CD4-positive, alpha-beta T cell treated with Interleukin-15 for 1 hour (primary cell): ENCODE measurements at regions not wholly inside any gene's neighbourhood (a gene's known extent, or its start where the extent isn't known, plus 50 kb on each side); places are given as distances from the start of the nearest gene placed in this dataset.
"Not testable (repeated sequence)": the region's sequence is repeated elsewhere in the genome, so short reads cannot be mapped to it uniquely, and the experiment has no call there.

Experiments
- DNase-seq: peaks from one replicate; pipeline ENCODE4 v3.0.0-alpha.2; 2020

DNA sequence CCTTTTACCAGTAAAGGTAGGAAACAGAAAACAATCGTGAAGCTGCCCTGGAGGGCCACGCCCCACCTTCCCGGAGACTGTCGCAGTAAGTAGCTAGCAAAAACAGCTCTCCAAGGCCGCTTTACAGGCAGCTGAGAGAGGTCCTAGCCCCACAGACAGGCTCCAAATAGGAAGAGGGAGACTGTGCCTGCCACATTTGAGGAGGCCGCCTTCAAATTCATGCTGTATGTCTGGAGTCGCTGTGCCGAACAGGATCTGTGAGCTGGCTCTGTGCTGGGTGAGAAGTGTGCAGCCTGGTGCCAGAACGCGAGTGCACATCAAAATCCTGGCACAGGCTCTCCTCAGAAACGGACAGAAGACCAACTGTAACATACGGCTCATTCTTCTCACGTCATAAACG is 582.2 kb downstream of the CETN3 start:
- DNase-seq = no peak

DNA sequence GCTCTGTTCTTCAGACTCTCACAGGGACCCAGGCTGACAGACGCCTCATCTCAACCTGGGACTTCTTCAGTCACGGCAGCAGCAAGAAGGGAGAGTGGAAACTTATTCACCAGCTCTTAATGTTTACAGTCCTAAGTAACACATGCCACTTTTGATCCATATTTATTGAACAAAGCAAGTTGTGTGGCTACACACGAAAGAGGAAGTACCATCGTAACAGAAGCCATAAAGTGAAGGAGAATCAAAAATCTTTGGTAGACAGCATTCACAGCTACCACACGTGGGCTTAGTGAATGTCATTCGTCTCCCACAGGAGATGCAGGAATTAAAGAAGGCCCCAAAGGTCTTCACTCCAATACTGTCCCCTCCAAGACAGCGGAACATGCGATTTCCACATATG is 582.6 kb downstream of the CETN3 start:
- DNase-seq = no peak

DNA sequence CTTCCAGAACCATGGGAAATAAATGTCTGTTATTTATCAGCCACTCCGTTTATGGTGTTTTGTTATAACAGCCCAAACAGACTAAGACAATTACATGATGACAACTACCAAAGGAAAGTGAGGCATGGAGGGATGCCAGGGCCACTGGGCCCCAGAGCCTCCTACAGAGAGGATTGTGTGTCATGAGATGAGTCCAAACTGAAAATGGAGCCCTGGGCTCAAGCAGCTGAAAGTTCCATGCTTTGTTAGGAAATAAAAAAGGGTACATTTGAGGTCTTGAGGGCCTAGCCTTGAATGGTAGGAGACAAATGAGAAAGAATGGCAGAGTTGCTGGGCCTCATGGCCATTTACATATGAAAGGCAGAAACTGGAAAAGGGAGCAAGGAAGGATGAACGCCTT is 586.5 kb downstream of the CETN3 start:
- DNase-seq = no peak

DNA sequence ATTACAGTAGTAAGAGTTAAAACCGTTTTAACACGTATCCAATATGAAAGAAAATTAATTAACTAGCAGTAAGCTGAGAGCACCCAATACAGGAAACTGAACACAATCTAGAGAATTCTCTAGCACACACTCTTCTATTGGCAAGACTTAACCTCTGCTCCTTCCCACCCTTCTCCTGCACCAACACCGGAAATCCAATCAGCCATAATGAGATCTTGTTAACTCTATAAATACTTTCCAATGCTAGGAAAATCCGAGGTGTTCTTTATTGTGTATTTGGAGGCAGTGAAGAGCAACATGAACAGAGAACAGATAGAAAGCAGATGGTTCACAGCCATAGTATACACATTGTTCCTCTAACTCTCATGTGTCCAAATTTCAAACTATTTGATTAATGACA is 591.7 kb downstream of the CETN3 start:
- no peak for DNase-seq

DNA sequence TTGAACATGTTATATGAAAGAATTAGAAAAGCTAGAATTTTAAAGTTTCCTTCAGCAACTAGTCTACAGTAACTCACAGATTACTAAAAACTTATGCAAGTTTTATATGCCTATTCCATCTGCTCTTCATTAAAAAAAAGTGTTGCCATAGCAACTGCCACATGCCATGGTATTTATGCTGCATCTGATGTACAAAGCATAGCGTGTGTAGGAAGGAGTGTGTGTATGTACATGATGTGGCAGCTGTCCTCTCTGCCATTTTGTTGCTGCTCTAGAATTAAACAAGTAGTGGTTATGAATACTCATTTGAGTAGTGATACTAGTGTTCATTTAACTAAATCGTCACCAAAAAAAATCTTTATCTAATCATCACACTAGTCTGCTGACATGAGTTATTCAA is 593.5 kb downstream of the CETN3 start:
- DNase-seq = no peak

DNA sequence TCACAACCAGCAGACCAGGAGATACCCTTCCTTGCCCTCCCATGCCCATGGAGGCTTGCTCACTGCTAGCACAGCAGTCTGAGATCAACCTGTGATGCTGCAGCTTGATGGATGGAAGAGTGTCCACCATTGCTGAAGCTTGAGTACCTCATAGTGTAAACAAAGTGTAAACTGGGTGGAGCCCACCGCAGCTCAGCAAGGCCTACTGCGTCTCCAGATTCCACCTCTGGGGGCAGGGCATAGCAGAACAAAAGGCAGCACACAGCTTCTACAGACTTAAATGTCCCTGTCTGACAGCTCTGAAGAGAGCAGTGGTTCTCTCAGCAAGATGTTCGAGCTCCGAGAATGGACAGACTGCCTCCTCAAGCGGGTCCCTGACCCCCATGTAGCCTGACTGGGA is 608.8 kb downstream of the CETN3 start:
- not testable (repeated sequence) for DNase-seq

DNA sequence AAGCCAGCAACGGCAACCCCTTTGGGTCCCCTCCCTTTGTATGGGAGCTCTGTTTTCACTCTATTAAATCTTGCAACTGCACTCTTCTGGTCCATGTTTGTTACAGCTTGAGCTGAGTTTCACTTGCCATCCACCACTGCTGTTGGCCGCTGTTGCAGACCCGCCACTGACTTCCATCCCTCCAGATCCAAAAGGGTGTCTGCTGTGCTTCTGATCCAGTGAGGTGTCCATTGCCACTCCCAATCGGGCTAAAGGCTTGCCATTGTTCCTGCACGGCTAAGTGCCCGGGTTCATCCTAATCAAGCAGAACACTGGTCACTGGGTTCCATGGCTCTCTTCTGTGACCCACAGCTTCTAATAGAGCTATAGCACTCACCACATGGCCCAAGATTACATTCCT is 615.1 kb downstream of the CETN3 start:
- not testable (repeated sequence) for DNase-seq

DNA sequence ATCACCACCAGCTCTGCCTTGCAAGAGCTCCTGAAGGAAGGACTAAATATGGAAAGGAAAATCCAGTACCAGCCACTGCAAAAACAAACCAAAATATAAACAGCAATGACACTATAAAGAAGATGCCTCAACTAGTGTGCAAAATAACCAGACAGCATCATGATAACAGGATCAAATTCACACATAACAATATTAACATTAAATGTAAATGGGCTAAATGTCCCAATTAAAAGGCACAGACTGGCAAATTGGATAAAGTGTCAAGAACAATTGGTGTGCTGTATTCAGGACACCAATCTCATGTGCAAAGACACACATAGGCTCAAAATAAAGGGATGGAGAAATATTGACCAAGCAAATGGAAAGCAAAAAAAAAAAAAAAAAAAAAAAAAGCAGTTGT is 629.8 kb downstream of the CETN3 start:
- not testable (repeated sequence) for DNase-seq

DNA sequence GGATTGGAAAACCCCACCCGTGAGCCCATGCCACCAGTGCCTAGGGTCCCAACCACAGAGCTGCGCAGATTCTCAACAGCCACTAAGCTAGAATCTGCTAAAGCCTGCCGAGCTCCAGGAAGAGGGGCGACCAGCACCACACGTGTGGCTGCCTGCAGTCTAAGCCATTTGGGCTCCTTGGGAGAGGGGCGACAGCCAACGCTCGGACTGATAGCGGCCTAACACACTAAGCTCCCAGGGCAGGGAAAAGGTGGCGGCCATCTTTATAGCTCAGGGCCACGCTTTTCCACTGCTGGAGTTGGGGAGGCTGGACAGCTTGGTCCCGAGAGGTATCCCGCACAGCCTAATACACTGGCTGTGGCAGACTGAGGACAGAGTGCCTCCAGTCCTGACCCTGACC is 631.8 kb downstream of the CETN3 start:
- DNase-seq = no peak

DNA sequence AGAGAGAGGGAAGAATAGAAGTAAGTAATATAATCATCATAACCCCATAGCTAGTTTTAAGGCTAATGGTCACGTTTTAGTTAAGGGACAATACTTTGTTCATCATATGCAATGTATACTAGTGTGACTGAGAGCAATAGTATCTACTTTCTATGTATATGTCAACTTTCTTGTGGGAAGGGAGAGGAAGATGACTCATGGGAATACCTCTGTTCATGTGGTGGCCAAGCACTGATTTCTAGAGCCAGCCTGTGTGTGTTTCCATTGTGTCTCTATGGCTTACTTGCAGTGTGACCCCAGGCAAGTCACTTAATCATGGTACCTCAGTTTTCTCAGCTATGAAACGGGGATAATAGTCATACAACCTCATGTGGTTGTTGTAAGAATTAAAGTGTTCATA is 639.6 kb downstream of the CETN3 start:
- no peak for DNase-seq

DNA sequence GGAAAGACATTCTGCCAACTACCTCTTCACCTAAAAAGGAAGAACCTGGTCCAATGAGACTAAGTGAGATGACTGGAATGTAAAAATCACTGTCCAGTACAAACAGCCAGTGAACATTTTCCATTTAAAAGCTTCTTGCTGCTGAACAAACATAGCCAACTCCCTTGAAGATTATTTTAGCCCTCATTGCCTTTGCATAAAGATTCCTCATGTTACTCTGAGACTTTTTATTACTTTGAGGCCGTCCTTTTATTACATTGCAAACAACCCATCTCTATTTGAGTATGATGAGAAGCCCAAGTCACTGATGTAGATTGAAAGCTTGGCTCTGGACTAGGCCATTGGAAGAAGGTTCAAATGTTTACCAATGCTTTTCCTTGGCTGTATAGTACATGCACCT is 649.8 kb downstream of the CETN3 start:
- DNase-seq = no peak

DNA sequence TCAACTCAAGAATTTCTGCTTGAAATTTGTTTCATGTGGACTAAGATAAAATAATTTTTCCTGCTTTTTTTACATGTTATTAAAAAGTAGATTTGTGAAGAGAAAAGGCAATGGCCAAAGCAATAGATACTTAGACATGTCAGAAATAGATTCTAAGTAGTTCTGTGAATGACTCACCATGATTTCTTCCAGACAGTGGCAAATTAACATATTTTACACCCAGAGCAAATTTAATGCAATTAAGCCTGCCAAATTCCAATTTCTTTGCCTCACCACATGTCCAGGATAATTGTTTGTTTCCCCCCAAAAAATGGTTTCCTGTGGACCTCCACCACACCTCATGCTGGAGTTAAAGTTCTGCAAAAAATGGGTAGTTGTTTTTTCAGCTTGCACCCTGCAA is 651.4 kb downstream of the CETN3 start:
- no peak for DNase-seq

DNA sequence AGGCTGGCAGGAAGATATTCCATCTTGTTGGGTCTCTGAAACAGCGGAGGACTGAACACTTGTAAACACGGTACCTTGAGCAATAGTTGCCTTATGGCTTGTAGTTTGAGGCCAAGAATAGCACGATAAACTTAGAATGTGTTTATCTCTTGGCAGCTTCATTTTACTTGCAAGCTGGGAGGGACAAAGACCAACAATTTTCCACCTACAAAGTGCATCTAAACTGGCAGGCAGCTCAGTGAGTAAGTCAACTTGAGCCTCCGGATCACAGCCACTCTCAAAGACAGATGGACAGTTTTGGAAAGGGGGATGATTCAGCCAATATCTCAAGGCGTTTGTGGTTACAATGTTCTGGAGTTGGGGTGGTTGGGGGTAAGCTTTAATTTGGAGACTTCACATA is 652.6 kb downstream of the CETN3 start:
- DNase-seq = no peak

DNA sequence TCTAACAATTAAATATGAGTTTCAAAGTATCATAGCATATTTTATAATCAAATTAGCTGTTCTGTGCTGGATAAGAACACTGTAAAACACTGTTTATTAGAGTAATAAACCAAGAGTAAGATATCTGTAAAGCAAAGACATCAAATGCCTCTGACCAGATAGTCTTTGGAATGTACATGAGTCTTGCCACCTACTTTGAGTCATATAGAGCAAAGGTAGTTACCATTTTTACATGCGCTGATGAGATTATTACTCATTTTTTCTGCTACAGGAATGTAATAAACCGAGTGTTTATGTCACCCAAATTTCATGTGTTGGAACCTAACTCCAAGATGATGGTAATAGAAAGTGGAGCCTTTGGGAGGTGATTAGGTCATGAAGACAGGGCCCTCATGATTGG is 654.5 kb downstream of the CETN3 start:
- DNase-seq = no peak

DNA sequence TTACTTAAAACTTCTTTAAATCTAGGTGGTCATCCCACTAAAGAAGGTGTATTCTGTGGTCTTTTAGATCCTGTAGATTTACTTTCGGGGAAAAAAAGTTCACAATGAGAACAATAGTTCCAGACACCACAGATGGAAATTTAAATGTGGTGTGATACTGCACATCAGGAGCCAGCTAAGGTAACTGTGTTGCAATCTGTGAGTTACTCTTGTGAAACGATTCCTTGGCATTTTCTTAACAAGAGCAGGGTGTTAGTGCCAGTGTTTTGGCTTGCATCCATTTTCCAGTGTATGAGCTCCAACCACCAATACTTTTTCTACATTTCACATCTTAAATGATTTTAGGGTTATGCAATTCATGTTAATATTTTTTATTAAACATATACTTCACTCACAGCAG is 674.5 kb downstream of the CETN3 start:
- no peak for DNase-seq

DNA sequence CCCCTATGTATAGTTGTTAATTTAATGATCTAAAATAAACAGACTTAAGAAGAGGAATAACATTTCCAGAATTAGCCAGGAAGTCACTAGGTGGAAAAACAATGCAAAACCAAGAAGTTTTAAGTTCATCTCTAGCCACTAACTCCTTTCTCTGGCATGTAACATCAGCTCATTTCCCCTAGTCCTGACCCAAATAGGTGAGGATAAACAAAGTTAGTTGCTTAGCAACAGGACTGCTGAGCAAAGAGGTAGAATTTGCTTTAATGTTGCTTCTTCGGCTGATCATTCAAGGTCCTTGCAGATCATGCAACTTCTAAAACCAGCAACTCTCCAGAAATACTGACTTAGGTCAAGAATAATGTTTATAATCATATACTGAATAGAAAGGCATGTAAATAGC is 675.8 kb downstream of the CETN3 start:
- no peak for DNase-seq

DNA sequence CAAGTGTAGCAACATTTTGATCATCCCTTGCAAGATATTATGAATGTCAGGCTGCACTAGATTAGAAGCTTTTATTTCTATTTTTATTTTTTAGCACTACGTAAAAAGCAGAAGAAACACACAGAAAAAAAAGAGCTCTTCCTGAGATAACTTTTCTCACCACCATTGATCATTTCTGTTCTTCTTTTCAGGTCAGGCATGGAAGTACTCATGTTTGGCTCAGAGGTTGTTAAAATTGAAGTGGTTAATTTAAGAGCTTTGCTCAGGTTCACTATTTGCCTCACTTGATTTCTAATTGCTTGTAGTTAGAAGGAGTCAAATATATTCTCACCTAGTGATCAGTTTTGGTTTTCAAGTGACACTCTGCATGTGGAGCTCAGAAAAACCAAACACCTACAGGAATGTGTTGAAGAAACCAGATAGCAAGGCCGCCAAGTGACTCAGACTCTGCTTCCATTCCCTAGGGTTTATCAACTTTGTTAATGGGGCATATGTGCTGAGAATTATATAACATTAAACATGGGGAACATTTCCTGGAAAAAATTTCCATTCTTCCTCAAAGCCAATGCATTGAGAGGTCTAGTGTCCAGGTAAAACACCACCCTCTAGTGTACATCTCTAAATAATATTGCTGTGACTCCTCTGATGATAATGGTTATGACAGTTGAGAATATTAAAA is 679.8 kb downstream of the CETN3 start:
- DNase-seq = no peak

DNA sequence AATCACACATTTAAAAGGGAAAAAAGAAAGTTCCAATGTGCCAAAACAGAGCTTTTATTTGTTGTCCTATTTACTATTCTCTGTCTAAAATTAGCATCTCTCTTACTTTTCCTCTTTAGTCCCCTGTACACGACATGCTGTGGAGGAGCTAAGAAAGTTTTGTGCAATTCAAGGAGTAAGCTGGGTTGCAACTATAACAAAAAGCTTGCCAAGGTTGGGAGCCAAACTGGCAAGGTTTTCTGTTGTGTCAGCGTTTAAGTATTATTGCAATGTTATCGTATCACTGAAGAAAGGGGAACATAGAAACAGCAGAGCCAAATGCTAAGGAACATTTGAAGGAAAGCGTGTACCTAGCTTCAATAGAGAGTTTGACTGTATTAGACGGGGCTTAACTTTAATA is 680.8 kb downstream of the CETN3 start:
- DNase-seq = no peak

DNA sequence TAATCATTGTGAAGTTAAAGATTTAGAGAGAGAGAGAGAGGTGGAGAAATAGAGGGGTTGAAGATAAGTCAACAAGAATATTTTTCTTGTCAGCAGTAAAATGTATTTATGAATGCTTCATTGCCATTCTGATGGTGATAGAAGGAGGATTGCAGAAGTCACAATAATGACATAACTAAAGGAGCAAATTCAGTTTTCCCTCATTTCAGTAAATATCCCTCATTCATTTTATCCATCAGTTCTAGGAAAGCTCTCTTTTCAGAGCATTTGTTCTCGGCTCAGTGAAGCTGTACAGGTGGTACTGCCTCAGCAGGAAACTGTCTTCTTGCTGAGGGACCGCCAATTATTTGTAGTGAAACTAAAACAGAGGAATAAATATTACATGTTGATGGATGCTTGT is 681.4 kb downstream of the CETN3 start:
- no peak for DNase-seq

DNA sequence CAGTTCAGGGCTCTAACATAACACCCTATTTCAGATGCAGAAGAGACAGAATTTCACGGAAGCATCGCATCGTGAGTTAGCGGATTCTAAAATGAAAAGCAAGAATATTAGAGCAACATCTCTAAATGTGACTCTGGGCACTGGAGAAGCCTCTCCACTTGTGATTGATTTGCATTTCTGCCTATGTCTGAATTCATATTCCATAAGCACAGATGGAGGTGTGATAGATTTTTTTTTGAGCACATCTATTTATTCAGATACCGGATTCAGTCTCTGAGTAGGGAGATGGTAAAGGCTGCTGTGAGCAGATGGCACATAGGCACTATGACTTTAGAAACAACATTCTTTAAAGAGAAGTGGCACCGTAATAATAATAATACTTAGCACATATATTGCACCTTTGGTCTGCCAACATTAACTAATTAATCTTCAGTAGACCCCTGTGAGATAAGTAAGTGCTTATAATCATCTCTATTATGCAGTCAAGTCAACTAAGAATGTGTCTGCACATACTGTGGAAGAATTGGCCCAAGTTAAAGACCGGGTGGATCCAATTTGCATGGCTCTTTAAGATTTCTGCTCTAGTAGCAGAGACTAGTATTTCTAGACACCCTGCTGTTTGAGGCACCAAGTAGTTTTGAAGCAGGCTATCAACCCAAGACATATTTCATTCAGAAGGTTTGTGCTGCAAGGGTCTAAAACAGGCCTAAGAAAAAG is 685.0 kb downstream of the CETN3 start:
- DNase-seq = no peak

DNA sequence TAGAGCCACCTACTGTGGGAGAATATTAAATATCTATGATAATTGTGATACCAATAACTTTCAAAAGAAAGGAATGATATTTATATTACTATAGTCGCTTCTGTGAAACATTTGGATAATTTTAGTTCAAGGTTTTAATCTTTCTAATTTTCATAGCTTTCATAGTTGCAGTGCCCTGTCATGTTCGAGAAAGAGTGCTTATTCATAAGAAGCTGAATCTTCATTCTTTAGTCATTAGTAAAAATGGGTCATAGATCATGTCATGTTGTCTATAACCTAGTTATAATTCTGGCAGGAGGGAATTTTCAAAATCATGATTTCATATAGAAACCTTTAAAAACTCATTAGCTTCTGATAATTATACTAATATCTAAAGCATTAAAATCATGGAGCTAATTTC is 685.6 kb downstream of the CETN3 start:
- no peak for DNase-seq

DNA sequence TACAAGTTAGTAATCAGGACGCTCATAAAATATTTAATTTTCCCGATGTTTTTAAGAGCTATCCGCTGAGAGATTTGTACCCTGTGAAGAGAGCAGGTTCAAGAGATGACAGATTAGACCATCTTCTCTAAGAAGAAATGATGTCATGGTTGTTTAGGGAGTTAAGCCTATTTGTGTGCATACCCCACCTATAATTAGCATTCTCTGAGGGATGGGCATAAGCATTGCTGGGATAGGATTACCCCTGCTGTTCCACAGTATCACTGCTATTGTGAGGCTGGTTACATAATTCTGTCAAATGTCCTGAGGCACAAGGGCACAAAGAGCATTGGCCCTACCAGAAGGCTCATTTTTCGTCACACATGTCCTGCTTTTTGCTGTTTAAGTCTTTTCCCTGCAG is 687.0 kb downstream of the CETN3 start:
- no peak for DNase-seq

DNA sequence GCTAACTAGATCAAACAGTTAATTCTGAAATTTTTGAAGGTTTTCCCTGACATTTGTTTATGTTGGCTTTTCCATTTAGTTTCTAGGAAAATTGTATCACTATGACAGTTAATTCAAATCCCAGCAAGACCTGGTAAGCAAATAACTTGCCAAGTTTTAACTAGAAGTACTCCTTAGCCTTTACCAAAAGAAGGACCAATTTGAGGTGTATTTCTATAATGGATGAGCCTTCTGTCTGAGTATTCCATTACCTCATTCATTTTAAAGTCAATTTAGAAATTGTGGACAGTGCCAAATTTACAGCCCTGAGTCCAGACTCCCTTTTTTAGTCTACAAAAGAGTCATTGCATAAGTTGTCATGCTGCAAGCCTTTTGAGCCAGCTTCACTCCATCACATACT is 687.6 kb downstream of the CETN3 start:
- DNase-seq = no peak

DNA sequence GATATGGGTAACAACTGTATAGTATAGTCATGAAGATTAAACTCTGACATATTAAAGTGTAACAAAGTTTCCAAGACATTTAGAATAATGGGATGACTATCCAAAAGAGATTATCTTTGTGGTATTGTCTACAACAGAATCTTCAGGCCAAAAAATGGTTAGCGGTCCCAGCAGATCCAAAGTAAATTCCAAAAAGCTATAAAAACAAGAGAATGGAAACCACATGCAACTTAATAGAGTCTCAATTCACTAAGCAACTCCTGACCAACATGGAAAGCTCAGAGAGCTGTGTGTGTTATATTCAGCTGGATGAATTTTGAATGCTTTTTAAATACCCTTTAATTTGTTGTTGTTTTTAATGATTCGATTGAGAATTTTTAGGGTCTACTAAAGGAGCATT is 688.2 kb downstream of the CETN3 start:
- DNase-seq = no peak

DNA sequence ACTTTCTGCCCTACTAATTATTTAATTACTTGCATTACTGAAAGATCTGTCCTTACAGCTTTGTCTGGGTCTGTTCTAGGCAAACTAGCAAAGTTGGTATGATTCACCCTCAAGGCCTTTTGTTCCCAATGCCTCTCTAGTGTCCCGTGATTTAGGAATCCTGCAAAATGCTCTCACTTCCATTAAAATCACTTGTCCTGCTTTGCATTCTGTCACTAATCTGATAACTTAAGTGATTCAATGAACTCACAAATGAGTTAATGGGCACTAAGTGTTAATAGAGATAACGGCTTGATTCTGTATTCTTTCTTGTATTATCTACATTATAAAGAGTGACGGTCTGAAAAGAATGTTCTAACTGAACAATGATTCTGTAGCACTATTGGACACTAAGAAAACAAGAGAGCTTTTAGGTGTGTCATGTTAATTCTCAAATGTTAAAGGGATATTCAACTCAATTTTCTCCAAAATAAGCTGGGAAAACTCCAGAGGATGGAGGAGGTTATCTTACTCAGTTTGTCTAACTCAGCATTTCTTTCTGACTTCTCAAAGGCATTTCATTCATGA is 697.3 kb downstream of the CETN3 start:
- DNase-seq = no peak
